ENCODE measurements at regions not wholly inside any gene's neighbourhood (a gene's known extent, or its start where the extent isn't known, plus 50 kb on each side); places are given as distances from the start of the nearest gene placed in this dataset.
"Not testable (repeated sequence)": the region's sequence is repeated elsewhere in the genome, so short reads cannot be mapped to it uniquely, and the experiment has no call there.

GRCh38 chr5:33072726-33073125, 361.6 kb downstream of the NPR3 start:
- peak; percentile 50 for DNase-seq

GRCh38 chr5:33073881-33074327, 362.8 kb downstream of the NPR3 start:
- no peak for DNase-seq

- no peak for DNase-seq
Measured at GRCh38 chr5:33074548-33074947, 363.4 kb downstream of the NPR3 start.

- no peak for DNase-seq
Measured at GRCh38 chr5:33075731-33076130, 364.6 kb downstream of the NPR3 start.

- DNase-seq: no peak
Measured at GRCh38 chr5:33079548-33079947, 361.2 kb upstream of the TARS1 start.

GRCh38 chr5:33080287-33080686, 360.5 kb upstream of the TARS1 start:
- DNase-seq: no peak

- no peak for DNase-seq
Measured at GRCh38 chr5:33088176-33088575, 352.6 kb upstream of the TARS1 start.

- DNase-seq: no peak
Measured at GRCh38 chr5:33091571-33092363, 349.0 kb upstream of the TARS1 start.

- no peak for DNase-seq
Measured at GRCh38 chr5:33092719-33093118, 348.0 kb upstream of the TARS1 start.

GRCh38 chr5:33102551-33102950, 338.2 kb upstream of the TARS1 start:
- DNase-seq: no peak

GRCh38 chr5:33105521-33105941, 335.2 kb upstream of the TARS1 start:
- no peak for DNase-seq

- not testable (repeated sequence) for DNase-seq
Measured at GRCh38 chr5:33110496-33110895, 330.3 kb upstream of the TARS1 start.

- no peak for DNase-seq
Measured at GRCh38 chr5:33114361-33114760, 326.4 kb upstream of the TARS1 start.

GRCh38 chr5:33115467-33115866, 325.3 kb upstream of the TARS1 start:
- no peak for DNase-seq

GRCh38 chr5:33118761-33119415, 321.9 kb upstream of the TARS1 start:
- DNase-seq: no peak

GRCh38 chr5:33120671-33121070, 320.1 kb upstream of the TARS1 start:
- no peak for DNase-seq

- DNase-seq: no peak
Measured at GRCh38 chr5:33129309-33129708, 311.5 kb upstream of the TARS1 start.

GRCh38 chr5:33136785-33137184, 304.0 kb upstream of the TARS1 start:
- DNase-seq: no peak

GRCh38 chr5:33138145-33138544, 302.6 kb upstream of the TARS1 start:
- DNase-seq: not testable (repeated sequence)

- no peak for DNase-seq
Measured at GRCh38 chr5:33143405-33144123, 297.2 kb upstream of the TARS1 start.

GRCh38 chr5:33146881-33147280, 293.9 kb upstream of the TARS1 start:
- DNase-seq: no peak

GRCh38 chr5:33148076-33148513, 292.7 kb upstream of the TARS1 start:
- DNase-seq: peak; percentile 67

GRCh38 chr5:33153372-33153771, 287.4 kb upstream of the TARS1 start:
- no peak for DNase-seq

- no peak for DNase-seq
Measured at GRCh38 chr5:33153831-33154230, 286.9 kb upstream of the TARS1 start.

Data from femur (tissue), 1 donor.